A673 (cell line): ENCODE measurements at regions not wholly inside any gene's neighbourhood (a gene's known extent, or its start where the extent isn't known, plus 50 kb on each side); places are given as distances from the start of the nearest gene placed in this dataset.

Experiments used
- BruUV-seq: library from RNA; stranded (reverse); fragments of 400-500 nt; replicated peaks from 2 replicates; lab custom pipeline; 2021; lab: Mats Ljungman, UMichigan
- CTCF ChIA-PET: fragments of 300-600 bp; sonication (Branson Sonifier 250); formaldehyde crosslinking; loops from one replicate; lab custom pipeline; 2022; ENCODE audit warnings: antibody characterized with exemption; lab: Charles Lee
- POLR2A ChIA-PET: fragments of 300-600 bp; sonication (Branson Sonifier 250); formaldehyde crosslinking; loops from one replicate; lab custom pipeline; 2022; ENCODE audit warnings: antibody characterized with exemption; ENCODE audit not compliant: low non-redundant PET; lab: Charles Lee
- DNase-seq: peaks from one replicate; pipeline ENCODE4 v3.0.0-alpha.2; 2015; ENCODE audit warnings: low spot score
- H3K27ac ChIP-seq: fragments of 200-600 bp; sonication (generic); 2 replicates; pipeline ENCODE4 v1.5.1; 2016; ENCODE audit warnings: mixed run types, low read depth, mild to moderate bottlenecking, mixed read lengths, antibody characterized with exemption, low read length; ENCODE audit not compliant: poor library complexity, severe bottlenecking
- H3K27me3 ChIP-seq: fragments of 200-600 bp; sonication (generic); replicated peaks from 2 replicates; pipeline ENCODE4 v1.6.1; 2017; ENCODE audit warnings: mixed run types, low read depth, mild to moderate bottlenecking, mixed read lengths, antibody characterized with exemption, low read length; ENCODE audit not compliant: insufficient read depth, poor library complexity
- H3K36me3 ChIP-seq: fragments of 200-600 bp; sonication (generic); 2 replicates; pipeline ENCODE4 v1.6.1; 2016; ENCODE audit warnings: mixed run types, mild to moderate bottlenecking, mixed read lengths, antibody characterized with exemption, low read length; ENCODE audit not compliant: insufficient read depth, poor library complexity, severe bottlenecking
- H3K4me1 ChIP-seq: fragments of 200-600 bp; sonication (generic); 2 replicates; pipeline ENCODE4 v1.6.1; 2017; ENCODE audit warnings: mixed run types, mild to moderate bottlenecking, mixed read lengths, antibody characterized with exemption, low read length; ENCODE audit not compliant: insufficient read depth, poor library complexity, severe bottlenecking
- H3K4me3 ChIP-seq: fragments of 200-600 bp; sonication (generic); 2 replicates; pipeline ENCODE4 v1.5.1; 2016; ENCODE audit warnings: low read depth, mixed run types, mild to moderate bottlenecking, mixed read lengths, low read length; ENCODE audit not compliant: poor library complexity, severe bottlenecking
- H3K9me3 ChIP-seq: fragments of 200-600 bp; sonication (generic); 2 replicates; pipeline ENCODE4 v1.6.1; 2016; ENCODE audit warnings: mixed run types, low read depth, mild to moderate bottlenecking, mixed read lengths, antibody characterized with exemption, low read length; ENCODE audit not compliant: poor library complexity, severe bottlenecking
- CTCF ChIP-seq: fragments of 300-800, 200-600 bp; sonication (generic); conservative IDR thresholded peaks from 2 replicates; pipeline ENCODE4 v1.5.1; 2017; ENCODE audit warnings: low read depth, mild to moderate bottlenecking, antibody characterized with exemption, low read length, moderate library complexity, mixed read lengths
- EZH2 ChIP-seq: fragments of 200-600 bp; sonication (generic); IDR thresholded peaks from 2 replicates; pipeline ENCODE4 v1.6.1; 2017; ENCODE audit warnings: borderline replicate concordance, low read depth, mild to moderate bottlenecking, mixed read lengths, antibody characterized with exemption, low read length; ENCODE audit not compliant: poor library complexity, severe bottlenecking
- intact Hi-C: fragments of 100-400 bp; cut with micrococcal nuclease; formaldehyde crosslinking; loops from one replicate; pipeline ENCODE4 v1.10.0; 2022; ENCODE audit not compliant: unreplicated experiment

- H3K9me3 ChIP-seq = peaks cover 8% of the 10 kb centered on the region
- H3K27me3 ChIP-seq = no peaks in the 10 kb centered on the region
- no peak overlapping the region for H3K4me3 ChIP-seq
- intact Hi-C loops = no loop called here
- DNase-seq = no peak
- CTCF ChIA-PET = no interaction called here
- no peaks in the 10 kb centered on the region for H3K36me3 ChIP-seq
- TF ChIP-seq EZH2 (no peak), CTCF (no peak)
- H3K4me1 ChIP-seq = peaks cover 3% of the 10 kb centered on the region
- H3K27ac ChIP-seq = no peak overlapping the region
- POLR2A ChIA-PET = no interaction called here
- BruUV-seq = no TSS peak
Measured at GRCh38 chr4:156628858-156629257, 342.7 kb downstream of the PDGFC start.

GRCh38 chr4:156623376-156623775 is 348.2 kb downstream of the PDGFC start:
- Histone ChIP-seq H3K4me1 (no peaks in the 10 kb centered on the region), H3K36me3 (no peaks in the 10 kb centered on the region), H3K27me3 (no peaks in the 10 kb centered on the region), H3K4me3 (no peak overlapping the region), H3K9me3 (peaks cover 3% of the 10 kb centered on the region), H3K27ac (no peak overlapping the region)
- TF ChIP-seq CTCF (no peak), EZH2 (no peak)
- POLR2A ChIA-PET = interaction anchor here (0.7 kb wide), 1 partner anchor 330 kb away, joined by 3 read pairs; no protein-coding TSS in a partner anchor
- intact Hi-C loops = no loop called here
- no TSS peak for BruUV-seq
- DNase-seq = no peak
- CTCF ChIA-PET = no interaction called here

GRCh38 chr4:156620786-156621185 is 350.8 kb downstream of the PDGFC start:
- intact Hi-C loops = no loop called here
- no peak for TF ChIP-seq CTCF
- ChIA-PET POLR2A (no interaction called here), CTCF (no interaction called here)
- DNase-seq = no peak
- H3K9me3 ChIP-seq = no peaks in the 10 kb centered on the region
- no peaks in the 10 kb centered on the region for H3K27me3 ChIP-seq
- H3K36me3 ChIP-seq = no peaks in the 10 kb centered on the region
- no TSS peak for BruUV-seq
- H3K4me1 ChIP-seq = no peaks in the 10 kb centered on the region
- no peak overlapping the region for H3K27ac ChIP-seq
- no peak overlapping the region for H3K4me3 ChIP-seq
